Liver (tissue), 3 donors: ENCODE measurements at regions not wholly inside any gene's neighbourhood (a gene's known extent, or its start where the extent isn't known, plus 50 kb on each side); places are given as distances from the start of the nearest gene placed in this dataset.

Experiments
- ATF3 ChIP-seq: IDR thresholded peaks from 2 replicates; pipeline ENCODE4 v1.6.1; 2016; ENCODE audit warnings: antibody characterized with exemption
- CTCF ChIP-seq: fragments of 150-350 bp; IDR thresholded peaks from 2 replicates; pipeline ENCODE4 v1.5.1; 2017; ENCODE audit warnings: improper control_type of control experiment, low read depth, low read length; ENCODE audit not compliant: missing input control
- MAX ChIP-seq: IDR thresholded peaks from 2 replicates; pipeline ENCODE4 v1.6.1; 2016; ENCODE audit warnings: antibody characterized with exemption
- REST ChIP-seq: IDR thresholded peaks from 2 replicates; pipeline ENCODE4 v1.6.1; 2016; ENCODE audit warnings: antibody characterized with exemption, mild to moderate bottlenecking
- YY1 ChIP-seq: IDR thresholded peaks from 2 replicates; pipeline ENCODE4 v1.6.1; 2016; ENCODE audit warnings: antibody characterized with exemption, mild to moderate bottlenecking
- donor health status: healthy.
- donor health status: healthy.

- TF ChIP-seq REST, result no peak
- TF ChIP-seq CTCF, result no peak
- TF ChIP-seq MAX, result no peak
- TF ChIP-seq ATF3, result no peak
- no peak for TF ChIP-seq YY1
These were observed 144.5 kb upstream of the SLC24A3 start for GRCh38 chr20:19067986-19068385.
